Neural cell (in vitro differentiated cells): ENCODE measurements at regions not wholly inside any gene's neighbourhood (a gene's known extent, or its start where the extent isn't known, plus 50 kb on each side); places are given as distances from the start of the nearest gene placed in this dataset.

Source experiments
- H2AFZ ChIP-seq: fragments of 200-600, 300-800 bp; sonication (generic), shearing (Covaris generic); 2 replicates; pipeline ENCODE4 v1.6.0; 2014; ENCODE audit warnings: low read depth, mild to moderate bottlenecking, antibody characterized with exemption, low read length, moderate library complexity
- H3F3A ChIP-seq: fragments of 200-600 bp; shearing (Covaris generic); 2 replicates; pipeline ENCODE4 v1.6.1; 2016; ENCODE audit warnings: mild to moderate bottlenecking, moderate library complexity, mixed read lengths, antibody characterized with exemption, low read length; ENCODE audit not compliant: insufficient read depth, poor library complexity, severe bottlenecking
- H3K27ac ChIP-seq: fragments of 200-600, 300-800 bp; sonication (generic), shearing (Covaris generic); 2 replicates; pipeline ENCODE4 v1.5.1; 2014; ENCODE audit warnings: mild to moderate bottlenecking, low read length, moderate library complexity
- H3K27me3 ChIP-seq: fragments of 300-800, 200-600 bp; sonication (generic), shearing (Covaris generic); 2 replicates; pipeline ENCODE4 v1.6.0; 2014; ENCODE audit warnings: mild to moderate bottlenecking, low read depth, low read length, moderate library complexity; ENCODE audit not compliant: insufficient read depth
- H3K36me3 ChIP-seq: fragments of 300-800, 200-600 bp; sonication (generic), shearing (Covaris generic); 2 replicates; pipeline ENCODE4 v1.5.1; 2014; ENCODE audit warnings: mild to moderate bottlenecking, antibody characterized with exemption, low read length, moderate library complexity; ENCODE audit not compliant: insufficient read depth
- H3K4me2 ChIP-seq: fragments of 300-800, 200-600 bp; sonication (generic), shearing (Covaris generic); 2 replicates; pipeline ENCODE4 v1.6.0; 2014; ENCODE audit warnings: mild to moderate bottlenecking, low read length
- H3K4me3 ChIP-seq: fragments of 300-800, 200-600 bp; sonication (generic), shearing (Covaris generic); 2 replicates; pipeline ENCODE4 v1.5.1; 2014; ENCODE audit warnings: mild to moderate bottlenecking, low read length, moderate library complexity
- H3K79me2 ChIP-seq: fragments of 200-600 bp; shearing (Covaris generic); replicated peaks from 2 replicates; pipeline ENCODE4 v1.6.0; 2014; ENCODE audit warnings: mild to moderate bottlenecking, low read length, moderate library complexity; ENCODE audit not compliant: insufficient read depth
- H3K9ac ChIP-seq: fragments of 300-800, 200-600 bp; sonication (generic), shearing (Covaris generic); 2 replicates; pipeline ENCODE4 v1.6.1; 2016; ENCODE audit warnings: mild to moderate bottlenecking, low read length, mixed read lengths
- H3K9me2 ChIP-seq: fragments of 200-600 bp; shearing (Covaris generic); 2 replicates; pipeline ENCODE4 v1.6.1; 2016; ENCODE audit warnings: mild to moderate bottlenecking, low read length, mixed read lengths; ENCODE audit not compliant: insufficient read depth
- H3K9me3 ChIP-seq: fragments of 200-600, 300-800 bp; sonication (generic), shearing (Covaris generic); 2 replicates; pipeline ENCODE4 v1.6.1; 2016; ENCODE audit warnings: mild to moderate bottlenecking, mixed run types, low read length, moderate library complexity, mixed read lengths
- H4K20me1 ChIP-seq: fragments of 200-600 bp; shearing (Covaris generic); 2 replicates; pipeline ENCODE4 v1.6.1; 2016; ENCODE audit warnings: mild to moderate bottlenecking, mixed run types; ENCODE audit not compliant: insufficient read depth
- EP300 ChIP-seq: fragments of 450-650 bp; conservative IDR thresholded peaks from 2 replicates; pipeline ENCODE4 v1.6.1; 2014; ENCODE audit warnings: antibody characterized with exemption, mild to moderate bottlenecking, moderate library complexity; ENCODE audit not compliant: poor library complexity, severe bottlenecking
- EZH2 ChIP-seq: fragments of 200-600, 300-800 bp; shearing (Covaris generic), sonication (generic); IDR thresholded peaks from 2 replicates; pipeline ENCODE4 v1.6.1; 2014; ENCODE audit warnings: antibody characterized with exemption, low read length, borderline replicate concordance, mild to moderate bottlenecking; ENCODE audit not compliant: insufficient read depth, poor library complexity, severe bottlenecking
- MXI1 ChIP-seq: fragments of 450-650 bp; conservative IDR thresholded peaks from 2 replicates; pipeline ENCODE4 v1.6.1; 2014; ENCODE audit warnings: antibody characterized with exemption, mild to moderate bottlenecking; ENCODE audit not compliant: poor library complexity, severe bottlenecking
- POLR2AphosphoS5 ChIP-seq: IDR thresholded peaks from 2 replicates; pipeline ENCODE4 v1.6.1; 2012
- RAD21 ChIP-seq: fragments of 450-650 bp; conservative IDR thresholded peaks from 2 replicates; pipeline ENCODE4 v1.6.1; 2014; ENCODE audit warnings: antibody characterized with exemption, mild to moderate bottlenecking, moderate library complexity
- REST ChIP-seq: IDR thresholded peaks from 2 replicates; pipeline ENCODE4 v1.6.1; 2012; ENCODE audit warnings: borderline replicate concordance
- SMC3 ChIP-seq: fragments of 450-650 bp; conservative IDR thresholded peaks from 2 replicates; pipeline ENCODE4 v1.6.1; 2014; ENCODE audit warnings: antibody characterized with exemption, mild to moderate bottlenecking, moderate library complexity; ENCODE audit not compliant: poor library complexity
- TAF1 ChIP-seq: IDR thresholded peaks from 2 replicates; pipeline ENCODE4 v1.6.1; 2012; ENCODE audit warnings: low read depth
- TF ChIP-seq, protein P1 (sequence below): fragments of 450-650 bp; IDR thresholded peaks from 2 replicates; pipeline ENCODE4 v1.5.1; 2014; ENCODE audit warnings: antibody characterized with exemption, mild to moderate bottlenecking, moderate library complexity; ENCODE audit not compliant: poor library complexity, severe bottlenecking

DNA sequence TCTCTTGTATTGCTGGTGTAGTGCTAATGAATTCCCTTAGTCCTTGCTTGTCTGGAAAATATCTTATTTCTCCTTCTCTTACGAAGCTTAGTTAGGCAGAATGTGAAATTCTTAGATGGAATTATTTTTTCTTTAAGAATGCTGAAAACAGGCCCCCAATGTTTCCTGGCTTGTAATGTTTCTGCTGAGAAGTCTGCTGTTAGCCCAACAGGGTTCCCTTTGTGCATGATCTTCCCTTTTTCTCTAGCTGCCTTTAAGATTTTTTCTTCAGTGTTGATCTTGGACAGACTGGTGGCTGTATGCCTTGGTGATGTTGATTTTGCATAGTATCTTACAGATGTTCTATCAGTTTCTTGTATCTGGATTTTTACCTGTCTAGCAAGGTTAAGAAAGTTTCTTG lies 191.3 kb upstream of the DMRTA1 start:
- Histone ChIP-seq H3F3A (no peaks in the 10 kb centered on the region), H3K9ac (no peak overlapping the region), H3K4me2 (no peak overlapping the region), H2AFZ (no peak overlapping the region), H4K20me1 (no peaks in the 10 kb centered on the region), H3K27ac (no peak overlapping the region), H3K9me2 (no peaks in the 10 kb centered on the region), H3K27me3 (no peaks in the 10 kb centered on the region), H3K9me3 (no peaks in the 10 kb centered on the region), H3K4me3 (no peak overlapping the region), H3K79me2 (no peaks in the 10 kb centered on the region), H3K36me3 (no peaks in the 10 kb centered on the region)
- TF ChIP-seq SMC3 (no peak), TAF1 (no peak), POLR2AphosphoS5 (no peak), EZH2 (no peak), MXI1 (no peak), RAD21 (no peak), REST (no peak), EP300 (no peak)
- TF ChIP-seq, protein P1, sequence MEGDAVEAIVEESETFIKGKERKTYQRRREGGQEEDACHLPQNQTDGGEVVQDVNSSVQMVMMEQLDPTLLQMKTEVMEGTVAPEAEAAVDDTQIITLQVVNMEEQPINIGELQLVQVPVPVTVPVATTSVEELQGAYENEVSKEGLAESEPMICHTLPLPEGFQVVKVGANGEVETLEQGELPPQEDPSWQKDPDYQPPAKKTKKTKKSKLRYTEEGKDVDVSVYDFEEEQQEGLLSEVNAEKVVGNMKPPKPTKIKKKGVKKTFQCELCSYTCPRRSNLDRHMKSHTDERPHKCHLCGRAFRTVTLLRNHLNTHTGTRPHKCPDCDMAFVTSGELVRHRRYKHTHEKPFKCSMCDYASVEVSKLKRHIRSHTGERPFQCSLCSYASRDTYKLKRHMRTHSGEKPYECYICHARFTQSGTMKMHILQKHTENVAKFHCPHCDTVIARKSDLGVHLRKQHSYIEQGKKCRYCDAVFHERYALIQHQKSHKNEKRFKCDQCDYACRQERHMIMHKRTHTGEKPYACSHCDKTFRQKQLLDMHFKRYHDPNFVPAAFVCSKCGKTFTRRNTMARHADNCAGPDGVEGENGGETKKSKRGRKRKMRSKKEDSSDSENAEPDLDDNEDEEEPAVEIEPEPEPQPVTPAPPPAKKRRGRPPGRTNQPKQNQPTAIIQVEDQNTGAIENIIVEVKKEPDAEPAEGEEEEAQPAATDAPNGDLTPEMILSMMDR = no peak

- H3K4me2 ChIP-seq = no peak overlapping the region
- H2AFZ ChIP-seq = no peak overlapping the region
- no peaks in the 10 kb centered on the region for H3K27me3 ChIP-seq
- H3K9me3 ChIP-seq = no peaks in the 10 kb centered on the region
- H3K9me2 ChIP-seq = no peaks in the 10 kb centered on the region
- H3K79me2 ChIP-seq = no peaks in the 10 kb centered on the region
- no peak overlapping the region for H3K4me3 ChIP-seq
- no peak overlapping the region for H3K27ac ChIP-seq
- H3K36me3 ChIP-seq = no peaks in the 10 kb centered on the region
- no peak overlapping the region for H3K9ac ChIP-seq
- no peaks in the 10 kb centered on the region for H3F3A ChIP-seq
- no peaks in the 10 kb centered on the region for H4K20me1 ChIP-seq
- TF ChIP-seq EZH2 (no peak), TAF1 (no peak), EP300 (no peak), MXI1 (no peak), REST (no peak), SMC3 (no peak), RAD21 (no peak), POLR2AphosphoS5 (no peak)
- TF ChIP-seq, protein P1 = no peak
These were observed 190.2 kb upstream of the DMRTA1 start for GRCh38 chr9:22256381-22256780.
